PC-3 (cell line): ENCODE measurements at regions not wholly inside any gene's neighbourhood (a gene's known extent, or its start where the extent isn't known, plus 50 kb on each side); places are given as distances from the start of the nearest gene placed in this dataset.
"Not testable (repeated sequence)": the region's sequence is repeated elsewhere in the genome, so short reads cannot be mapped to it uniquely, and the experiment has no call there.

ENCODE experiments used
- ATAC-seq: fragments of 200-7000 bp; cut with Tn5 transposase; 2 replicates; pipeline ENCODE4 v1.9.1; 2020; ENCODE audit warnings: mild to moderate bottlenecking, moderate library complexity
- BruUV-seq: library from RNA; stranded (reverse); fragments of 400-500 nt; replicated peaks from 2 replicates; lab custom pipeline; 2021; lab: Mats Ljungman, UMichigan
- CTCF ChIA-PET: fragments of 300-600 bp; sonication (Branson Sonifier 250); formaldehyde crosslinking; loops from one replicate; lab custom pipeline; 2022; ENCODE audit warnings: antibody characterized with exemption; lab: Charles Lee
- POLR2A ChIA-PET: fragments of 300-600 bp; sonication (Branson Sonifier 250); formaldehyde crosslinking; loops from one replicate; lab custom pipeline; 2022; ENCODE audit warnings: antibody characterized with exemption; ENCODE audit not compliant: unreplicated experiment; lab: Charles Lee
- DNase-seq: peaks from one replicate; pipeline ENCODE4 v3.0.0-alpha.2; 2015
- H2AFZ ChIP-seq: fragments of 300-600 bp; sonication (generic); 2 replicates; pipeline ENCODE4 v1.6.0; 2016; ENCODE audit warnings: antibody characterized with exemption, low read length
- H3F3A ChIP-seq: fragments of 300-600 bp; sonication (generic); one replicate; pipeline ENCODE4 v1.6.0; 2017; ENCODE audit warnings: antibody characterized with exemption, low read length, control low read depth, mild to moderate bottlenecking; ENCODE audit not compliant: unreplicated experiment
- H3K27ac ChIP-seq: fragments of 300-600 bp; sonication (generic); 2 replicates; pipeline ENCODE4 v1.5.1; 2016; ENCODE audit warnings: mild to moderate bottlenecking, low read length
- H3K27me3 ChIP-seq: fragments of 300-600 bp; sonication (generic); 2 replicates; pipeline ENCODE4 v1.6.1; 2016; ENCODE audit warnings: low read length, mixed read lengths
- H3K36me3 ChIP-seq: fragments of 300-600 bp; sonication (generic); 2 replicates; pipeline ENCODE4 v1.6.1; 2016; ENCODE audit warnings: low read depth, mixed run types, low read length, mixed read lengths
- H3K4me1 ChIP-seq: fragments of 300-600 bp; sonication (generic); 2 replicates; pipeline ENCODE4 v1.5.1; 2016; ENCODE audit warnings: low read length; ENCODE audit not compliant: insufficient read depth
- H3K4me2 ChIP-seq: fragments of 300-600 bp; sonication (generic); 2 replicates; pipeline ENCODE4 v1.6.0; 2016; ENCODE audit warnings: low read length
- H3K4me3 ChIP-seq: fragments of 300-600 bp; sonication (generic); 2 replicates; pipeline ENCODE4 v1.5.1; 2016; ENCODE audit warnings: mild to moderate bottlenecking, low read length, mixed read lengths
- H3K79me2 ChIP-seq: fragments of 300-600 bp; sonication (generic); 2 replicates; pipeline ENCODE4 v1.6.1; 2017; ENCODE audit warnings: low read length, mixed read lengths
- H3K9ac ChIP-seq: fragments of 300-600 bp; sonication (generic); 2 replicates; pipeline ENCODE4 v1.6.0; 2016; ENCODE audit warnings: mild to moderate bottlenecking, low read length
- H3K9me2 ChIP-seq: fragments of 300-600 bp; sonication (generic); replicated peaks from 2 replicates; pipeline ENCODE4 v1.6.1; 2016; ENCODE audit warnings: mixed run types, low read length, mixed read lengths
- H3K9me3 ChIP-seq: fragments of 300-600 bp; sonication (generic); 2 replicates; pipeline ENCODE4 v1.6.1; 2016; ENCODE audit warnings: low read length, mixed read lengths
- H4K20me1 ChIP-seq: fragments of 300-600 bp; sonication (generic); 2 replicates; pipeline ENCODE4 v1.6.1; 2016; ENCODE audit warnings: low read length, mixed read lengths
- EZH2 ChIP-seq: fragments of 300-600 bp; sonication (generic); IDR thresholded peaks from one replicate; pipeline ENCODE4 v1.6.1; 2017; ENCODE audit warnings: antibody characterized with exemption, mild to moderate bottlenecking, low read length; ENCODE audit not compliant: unreplicated experiment
- EZH2phosphoT487 ChIP-seq: fragments of 300-600 bp; sonication (generic); IDR thresholded peaks from 2 replicates; pipeline ENCODE4 v1.6.1; 2018; ENCODE audit warnings: mild to moderate bottlenecking, antibody characterized with exemption, low read length, borderline replicate concordance
- intact Hi-C: fragments of 100-400 bp; cut with micrococcal nuclease; formaldehyde crosslinking; loops from 2 replicates; pipeline ENCODE4 v1.9.0; 2023
- TF ChIP-seq, protein P1 (sequence below): fragments of 300-600 bp; sonication (generic); conservative IDR thresholded peaks from 2 replicates; pipeline ENCODE4 v1.5.1; 2017; ENCODE audit warnings: antibody characterized with exemption, low read depth, mild to moderate bottlenecking, low read length

GRCh38 chr15:61367953-61368352, 138.9 kb upstream of the RORA start:
- ChIA-PET CTCF (no interaction called here), POLR2A (no interaction called here)
- Histone ChIP-seq H3K4me3 (no peak overlapping the region), H3F3A (no peaks in the 10 kb centered on the region), H3K4me2 (no peak overlapping the region), H3K27me3 (no peaks in the 10 kb centered on the region), H3K79me2 (no peaks in the 10 kb centered on the region), H3K9ac (no peak overlapping the region), H3K27ac (no peak overlapping the region), H3K36me3 (no peaks in the 10 kb centered on the region), H4K20me1 (no peaks in the 10 kb centered on the region), H3K9me3 (no peaks in the 10 kb centered on the region), H3K4me1 (no peaks in the 10 kb centered on the region), H2AFZ (no peak overlapping the region), H3K9me2 (no peaks in the 10 kb centered on the region)
- ATAC-seq (no peak), DNase-seq (no peak)
- intact Hi-C loops = no loop called here
- no TSS peak for BruUV-seq
- TF ChIP-seq EZH2 (no peak), EZH2phosphoT487 (no peak)
- TF ChIP-seq, protein P1, sequence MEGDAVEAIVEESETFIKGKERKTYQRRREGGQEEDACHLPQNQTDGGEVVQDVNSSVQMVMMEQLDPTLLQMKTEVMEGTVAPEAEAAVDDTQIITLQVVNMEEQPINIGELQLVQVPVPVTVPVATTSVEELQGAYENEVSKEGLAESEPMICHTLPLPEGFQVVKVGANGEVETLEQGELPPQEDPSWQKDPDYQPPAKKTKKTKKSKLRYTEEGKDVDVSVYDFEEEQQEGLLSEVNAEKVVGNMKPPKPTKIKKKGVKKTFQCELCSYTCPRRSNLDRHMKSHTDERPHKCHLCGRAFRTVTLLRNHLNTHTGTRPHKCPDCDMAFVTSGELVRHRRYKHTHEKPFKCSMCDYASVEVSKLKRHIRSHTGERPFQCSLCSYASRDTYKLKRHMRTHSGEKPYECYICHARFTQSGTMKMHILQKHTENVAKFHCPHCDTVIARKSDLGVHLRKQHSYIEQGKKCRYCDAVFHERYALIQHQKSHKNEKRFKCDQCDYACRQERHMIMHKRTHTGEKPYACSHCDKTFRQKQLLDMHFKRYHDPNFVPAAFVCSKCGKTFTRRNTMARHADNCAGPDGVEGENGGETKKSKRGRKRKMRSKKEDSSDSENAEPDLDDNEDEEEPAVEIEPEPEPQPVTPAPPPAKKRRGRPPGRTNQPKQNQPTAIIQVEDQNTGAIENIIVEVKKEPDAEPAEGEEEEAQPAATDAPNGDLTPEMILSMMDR = 0 out of 2 replicates have a peak, but pooled peaks have one; percentile 24

GRCh38 chr15:61364871-61365270, 135.8 kb upstream of the RORA start:
- Histone ChIP-seq H3K4me2 (no peak overlapping the region), H3K79me2 (no peaks in the 10 kb centered on the region), H3F3A (no peaks in the 10 kb centered on the region), H3K36me3 (no peaks in the 10 kb centered on the region), H2AFZ (no peak overlapping the region), H3K4me1 (no peaks in the 10 kb centered on the region), H3K27ac (no peak overlapping the region), H3K9me2 (no peaks in the 10 kb centered on the region), H4K20me1 (no peaks in the 10 kb centered on the region), H3K27me3 (no peaks in the 10 kb centered on the region), H3K9me3 (no peaks in the 10 kb centered on the region), H3K4me3 (no peak overlapping the region), H3K9ac (no peak overlapping the region)
- intact Hi-C loops = no loop called here
- DNase-seq (no peak), ATAC-seq (no peak)
- CTCF ChIA-PET = no interaction called here
- no TSS peak for BruUV-seq
- TF ChIP-seq EZH2 = no peak
- TF ChIP-seq EZH2phosphoT487 = no peak
- TF ChIP-seq, protein P1 = no peak
- POLR2A ChIA-PET = no interaction called here

DNA sequence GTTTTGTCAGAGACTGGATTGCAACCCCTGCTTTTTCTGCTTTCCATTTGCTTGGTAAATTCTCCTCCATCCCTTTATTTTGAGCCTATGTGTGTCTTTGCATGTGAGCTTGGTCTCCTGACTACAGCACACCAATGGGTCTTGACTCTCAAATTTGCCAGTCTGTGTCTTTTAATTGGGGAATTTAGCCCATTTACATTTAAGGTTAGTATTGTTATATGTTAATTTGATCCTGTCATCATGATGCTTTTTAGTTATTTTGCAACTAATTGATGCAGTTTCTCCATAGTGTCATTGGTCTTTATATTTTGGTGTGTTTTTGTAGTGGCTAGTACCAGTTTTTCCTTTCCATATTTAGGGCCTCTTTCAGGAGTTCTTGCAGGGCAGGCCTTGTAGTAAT, 133.8 kb upstream of the RORA start:
- H3K27ac ChIP-seq, H3F3A ChIP-seq, H3K36me3 ChIP-seq, CTCF ChIA-PET, H4K20me1 ChIP-seq, H2AFZ ChIP-seq, POLR2A ChIA-PET, H3K4me2 ChIP-seq, H3K9me2 ChIP-seq, BruUV-seq, H3K9ac ChIP-seq, H3K4me3 ChIP-seq, H3K79me2 ChIP-seq, H3K27me3 ChIP-seq, ATAC-seq, H3K4me1 ChIP-seq, H3K9me3 ChIP-seq, intact Hi-C loops, DNase-seq: not testable (repeated sequence)
